Ascending aorta (tissue), 2 donors: ENCODE measurements at regions not wholly inside any gene's neighbourhood (a gene's known extent, or its start where the extent isn't known, plus 50 kb on each side); places are given as distances from the start of the nearest gene placed in this dataset.

Experiments used
- DNase-seq, 2 donors: peaks; one replicate each; pipeline ENCODE4 v3.0.0-alpha.2; 2019; ENCODE audit warnings: low spot score in 2 of 2
- H3K27ac ChIP-seq, 2 donors: fragments of 200-600 bp; sonication (generic); one replicate each; pipeline ENCODE4 v1.5.1; 2016 to 2017; ENCODE audit warnings: mild to moderate bottlenecking in 1 of 2
- H3K27me3 ChIP-seq: fragments of 200-600 bp; sonication (generic); one replicate; pipeline ENCODE4 v1.5.1; 2017
- H3K36me3 ChIP-seq, 2 donors: fragments of 200-600 bp; sonication (generic); one replicate each; pipeline ENCODE4 v1.5.1; 2016
- H3K4me1 ChIP-seq, 2 donors: fragments of 200-600 bp; sonication (generic); one replicate each; pipeline ENCODE4 v1.5.1; 2016 to 2017; ENCODE audit warnings: mild to moderate bottlenecking in 1 of 2
- H3K4me3 ChIP-seq, 2 donors: fragments of 200-600 bp; sonication (generic); one replicate each; pipeline ENCODE4 v1.5.1; 2016 to 2017; ENCODE audit warnings: mild to moderate bottlenecking in 1 of 2
- H3K9me3 ChIP-seq, 2 donors: fragments of 200-600 bp; sonication (generic); one replicate each; pipeline ENCODE4 v1.5.1; 2016
- intact Hi-C: fragments of 100-400 bp; cut with DNase I; formaldehyde crosslinking; loops from one replicate; pipeline ENCODE4 v1.15.1; 2023
- TF ChIP-seq, protein P1 (sequence below), 3 experiments: fragments of 200-600 bp in 2 of 3; fragments of 450-650 bp in 1 of 3; sonication (generic) in 2 of 3; IDR thresholded peaks; one replicate each; pipeline ENCODE4 v1.5.1; 2016 to 2019; ENCODE audit warnings: antibody characterized with exemption in 3 of 3, mild to moderate bottlenecking in 1 of 3, moderate library complexity in 1 of 3

DNA sequence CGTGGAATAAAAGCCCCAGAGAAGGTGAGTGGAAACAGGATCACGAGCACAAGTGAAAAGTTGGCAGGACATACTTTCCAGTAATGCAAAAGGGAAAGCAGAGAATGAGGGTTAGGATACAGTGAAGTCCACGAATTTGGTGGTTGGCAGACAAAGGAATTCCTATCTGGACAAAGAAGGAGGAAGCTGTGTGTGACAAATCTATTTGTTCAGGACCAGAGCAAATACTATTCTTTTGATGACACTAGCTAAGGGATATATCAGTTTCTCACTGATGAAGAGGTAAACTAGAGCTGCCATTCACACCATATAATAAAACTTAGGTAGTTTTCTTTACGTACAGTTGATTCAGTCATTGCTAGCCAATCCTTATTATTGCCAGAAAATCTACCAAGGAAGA is 156.8 kb upstream of the GRIK2 start:
- Histone ChIP-seq H3K4me3 (no peak overlapping the region), H3K27ac (no peak overlapping the region), H3K4me1 (no peaks in the 10 kb centered on the region), H3K36me3 (no peaks in the 10 kb centered on the region), H3K27me3 (no peaks in the 10 kb centered on the region), H3K9me3 (no peaks in the 10 kb centered on the region)
- DNase-seq, result no peak
- TF ChIP-seq, protein P1, sequence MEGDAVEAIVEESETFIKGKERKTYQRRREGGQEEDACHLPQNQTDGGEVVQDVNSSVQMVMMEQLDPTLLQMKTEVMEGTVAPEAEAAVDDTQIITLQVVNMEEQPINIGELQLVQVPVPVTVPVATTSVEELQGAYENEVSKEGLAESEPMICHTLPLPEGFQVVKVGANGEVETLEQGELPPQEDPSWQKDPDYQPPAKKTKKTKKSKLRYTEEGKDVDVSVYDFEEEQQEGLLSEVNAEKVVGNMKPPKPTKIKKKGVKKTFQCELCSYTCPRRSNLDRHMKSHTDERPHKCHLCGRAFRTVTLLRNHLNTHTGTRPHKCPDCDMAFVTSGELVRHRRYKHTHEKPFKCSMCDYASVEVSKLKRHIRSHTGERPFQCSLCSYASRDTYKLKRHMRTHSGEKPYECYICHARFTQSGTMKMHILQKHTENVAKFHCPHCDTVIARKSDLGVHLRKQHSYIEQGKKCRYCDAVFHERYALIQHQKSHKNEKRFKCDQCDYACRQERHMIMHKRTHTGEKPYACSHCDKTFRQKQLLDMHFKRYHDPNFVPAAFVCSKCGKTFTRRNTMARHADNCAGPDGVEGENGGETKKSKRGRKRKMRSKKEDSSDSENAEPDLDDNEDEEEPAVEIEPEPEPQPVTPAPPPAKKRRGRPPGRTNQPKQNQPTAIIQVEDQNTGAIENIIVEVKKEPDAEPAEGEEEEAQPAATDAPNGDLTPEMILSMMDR (IDR thresholded peaks at IDR 0.05), result no peak
- intact Hi-C loops, result no loop called here

DNA sequence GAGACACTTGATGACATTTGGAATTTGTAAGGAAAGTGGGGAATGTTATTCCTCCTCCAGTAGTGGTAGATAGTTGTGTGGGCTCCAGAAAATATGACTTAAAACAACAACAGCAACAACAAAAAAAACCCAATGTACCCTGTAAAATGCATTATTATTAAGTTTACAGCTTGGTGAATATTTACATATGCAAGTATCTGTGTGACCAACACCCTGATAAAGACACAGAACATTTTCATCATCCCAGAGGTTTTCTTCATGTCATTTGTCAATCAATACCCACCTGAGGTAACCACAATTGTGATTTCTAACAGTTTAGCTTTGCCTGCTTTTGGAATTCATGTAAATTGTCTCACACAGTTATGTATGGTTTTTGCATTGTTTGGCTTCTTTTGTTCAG is 152.1 kb upstream of the GRIK2 start:
- TF ChIP-seq, protein P1 (IDR thresholded peaks at IDR 0.05), result no peak
- Histone ChIP-seq H3K9me3 (no peaks in the 10 kb centered on the region), H3K36me3 (no peaks in the 10 kb centered on the region), H3K4me1 (no peaks in the 10 kb centered on the region), H3K4me3 (no peak overlapping the region), H3K27ac (no peak overlapping the region), H3K27me3 (no peaks in the 10 kb centered on the region)
- intact Hi-C loops, result no loop called here
- DNase-seq, result no peak

DNA sequence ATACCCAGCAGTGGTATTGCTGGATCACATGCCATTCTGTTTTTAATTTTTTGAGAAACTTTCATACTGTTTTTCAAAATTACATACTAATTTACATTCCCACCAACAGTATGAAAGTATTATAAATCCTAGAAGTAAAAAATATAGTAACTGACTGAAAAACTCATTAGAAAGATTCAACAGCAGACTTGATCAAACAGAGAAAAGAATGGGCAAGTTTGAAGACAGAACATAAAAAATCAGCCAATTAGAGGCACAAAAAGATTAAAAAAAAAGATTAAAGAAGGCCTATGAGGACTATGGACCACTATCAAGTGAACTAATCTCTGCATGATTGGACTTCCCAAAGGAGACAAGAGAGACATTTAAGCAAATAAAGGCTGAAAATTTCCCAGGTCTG is 144.0 kb upstream of the GRIK2 start:
- H3K27me3 ChIP-seq, result no peaks in the 10 kb centered on the region
- intact Hi-C loops, result no loop called here
- DNase-seq, result no peak

GRCh38 chr6:101257163-101257562 is 136.3 kb upstream of the GRIK2 start:
- Histone ChIP-seq H3K4me3 (no peak overlapping the region), H3K27me3 (no peaks in the 10 kb centered on the region), H3K36me3 (no peaks in the 10 kb centered on the region), H3K9me3 (peaks cover 0 to 6% of the 10 kb centered on the region in 2 donors), H3K27ac (no peak overlapping the region), H3K4me1 (no peaks in the 10 kb centered on the region)
- no peak for DNase-seq
- intact Hi-C loops, result no loop called here
- TF ChIP-seq, protein P1 (IDR thresholded peaks at IDR 0.05), result no peak

More for the DNA sequence above, 144.0 kb upstream of the GRIK2 start:
- Histone ChIP-seq H3K4me3 (no peak overlapping the region), H3K27ac (no peak overlapping the region), H3K9me3 (peaks cover 7 to 18% of the 10 kb centered on the region in 2 donors), H3K4me1 (no peaks in the 10 kb centered on the region), H3K36me3 (no peaks in the 10 kb centered on the region)
- TF ChIP-seq, protein P1 (IDR thresholded peaks at IDR 0.05), result no peak

DNA sequence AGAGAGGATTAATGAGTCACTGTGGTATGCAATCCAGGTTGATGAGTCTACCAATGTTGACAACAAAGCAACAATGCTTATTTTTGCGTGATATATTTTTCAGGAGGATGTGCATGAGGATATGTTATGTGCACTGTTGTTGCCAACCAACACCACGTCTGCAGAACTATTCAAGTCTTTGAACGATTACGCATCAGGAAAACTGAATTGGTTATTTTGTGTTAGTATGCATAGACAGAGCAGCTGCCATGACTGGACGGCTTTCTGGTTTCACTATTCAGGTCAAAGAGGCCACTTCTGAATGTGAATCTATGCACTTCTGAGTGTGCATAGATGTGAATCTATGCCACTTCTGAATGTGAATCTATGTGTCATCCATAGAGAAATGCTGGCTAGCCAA is 134.0 kb upstream of the GRIK2 start:
- DNase-seq, result no peak

More for the DNA sequence above, 134.0 kb upstream of the GRIK2 start:
- intact Hi-C loops, result no loop called here
- no peak overlapping the region for H3K27ac ChIP-seq
- H3K36me3 ChIP-seq, result no peaks in the 10 kb centered on the region
- no peaks in the 10 kb centered on the region for H3K4me1 ChIP-seq
- TF ChIP-seq, protein P1 (IDR thresholded peaks at IDR 0.05), result no peak
- H3K27me3 ChIP-seq, result no peaks in the 10 kb centered on the region
- peaks cover 0 to 6% of the 10 kb centered on the region in 2 donors for H3K9me3 ChIP-seq
- H3K4me3 ChIP-seq, result no peak overlapping the region
